B cell (primary cell): ENCODE measurements at regions not wholly inside any gene's neighbourhood (a gene's known extent, or its start where the extent isn't known, plus 50 kb on each side); places are given as distances from the start of the nearest gene placed in this dataset.

Source experiments
- ATAC-seq: fragments of 200-7000 bp; cut with Tn5 transposase; one replicate; pipeline ENCODE4 v1.10.0; 2021; ENCODE audit warnings: low read depth, mild to moderate bottlenecking, moderate number of reproducible peaks, moderate library complexity
- CTCF ChIA-PET: fragments of 350-600 bp; sonication (Branson Sonifier 250); formaldehyde crosslinking; loops from one replicate; lab custom pipeline; 2021; ENCODE audit warnings: antibody characterized with exemption, inconsistent platforms; lab: Charles Lee
- POLR2A ChIA-PET: fragments of 350-600 bp; sonication (Branson Sonifier 250); formaldehyde crosslinking; loops from one replicate; lab custom pipeline; 2021; ENCODE audit warnings: antibody characterized with exemption; lab: Charles Lee
- DNase-seq: peaks from one replicate; pipeline ENCODE4 v3.0.0; 2013
- H2AFZ ChIP-seq: 2 replicates; pipeline ENCODE4 v1.6.1; 2012; ENCODE audit warnings: mild to moderate bottlenecking, low read depth, low read length; ENCODE audit not compliant: insufficient read depth, poor library complexity, severe bottlenecking
- H3K27ac ChIP-seq, 2 donors: 1 replicate in 1 of 2; 2 replicates in 1 of 2; pipeline ENCODE4 v1.5.1; 2012 to 2013; ENCODE audit warnings: low read length in 2 of 2, mild to moderate bottlenecking in 2 of 2, moderate library complexity in 1 of 2
- H3K27me3 ChIP-seq, 4 experiments: fragments of 200-600 bp in 1 of 4; sonication (generic) in 1 of 4; replicated peaks in 1 of 4; 1 replicate in 2 of 4; 2 replicates in 2 of 4; pipeline versions ENCODE4 v1.6.1 to v1.7.0; 2013 to 2016; ENCODE audit warnings: low read length in 3 of 4, mild to moderate bottlenecking in 2 of 4, mixed read lengths in 1 of 4, moderate library complexity in 1 of 4; ENCODE audit not compliant: insufficient read depth in 4 of 4, control insufficient read depth in 3 of 4; ENCODE audit errors: control extremely low read depth in 1 of 4
- H3K36me3 ChIP-seq, 2 experiments: replicated peaks in 1 of 2; 1 replicate in 1 of 2; 2 replicates in 1 of 2; pipeline versions ENCODE4 v1.6.1 to v1.7.1; 2013; ENCODE audit warnings: low read length in 1 of 2; ENCODE audit not compliant: insufficient read depth in 2 of 2, control insufficient read depth in 1 of 2; ENCODE audit errors: control extremely low read depth in 1 of 2, extremely low read depth in 1 of 2
- H3K4me1 ChIP-seq, 2 donors: fragments of 200-600 bp in 1 of 2; sonication (generic) in 1 of 2; 1 replicate in 1 of 2; 2 replicates in 1 of 2; pipeline versions ENCODE4 v1.5.1 to v1.6.1; 2013 to 2017; ENCODE audit warnings: low read length in 2 of 2; ENCODE audit not compliant: control insufficient read depth in 2 of 2, insufficient read depth in 2 of 2
- H3K4me2 ChIP-seq: replicated peaks from 2 replicates; pipeline ENCODE3; 2012; ENCODE audit warnings: mild to moderate bottlenecking, low read depth, low read length; ENCODE audit not compliant: poor library complexity, severe bottlenecking
- H3K4me3 ChIP-seq, 5 experiments: fragments of 200-600 bp in 1 of 5; sonication (generic) in 1 of 5; 1 replicate in 3 of 5; 2 replicates in 2 of 5; pipeline versions ENCODE4 v1.5.1 to v1.7.0; 2011 to 2016; ENCODE audit warnings: low read length in 4 of 5, mild to moderate bottlenecking in 4 of 5, low read depth in 2 of 5, control low read depth in 1 of 5, moderate library complexity in 1 of 5; ENCODE audit not compliant: insufficient read depth in 1 of 5; ENCODE audit errors: control extremely low read depth in 1 of 5, extremely low read depth in 1 of 5
- H3K79me2 ChIP-seq: fragments of 200-600 bp; sonication (generic); one replicate; pipeline ENCODE4 v1.6.0; 2016; ENCODE audit warnings: low read length; ENCODE audit not compliant: control insufficient read depth, insufficient read depth
- H3K9ac ChIP-seq: fragments of 200-600 bp; sonication (generic); 2 replicates; pipeline ENCODE4 v1.6.1; 2017; ENCODE audit warnings: mild to moderate bottlenecking, low read length, moderate library complexity
- H3K9me3 ChIP-seq, 3 donors: one replicate each; pipeline versions ENCODE4 v1.6.1 to v1.7.1; 2013; ENCODE audit warnings: low read length in 2 of 3; ENCODE audit not compliant: control insufficient read depth in 2 of 3, insufficient read depth in 1 of 3; ENCODE audit errors: control extremely low read depth in 1 of 3
- H4K20me1 ChIP-seq: 2 replicates; pipeline ENCODE4 v1.6.0; 2012; ENCODE audit warnings: mild to moderate bottlenecking, low read length; ENCODE audit not compliant: insufficient read depth, control insufficient read depth, poor library complexity, severe bottlenecking
- H3K27ac Mint-ChIP-seq: one replicate; pipeline ENCODE4 v1.8.0; 2021; ENCODE audit warnings: mixed read lengths
- H3K27me3 Mint-ChIP-seq: one replicate; pipeline ENCODE4 v1.8.0; 2021; ENCODE audit warnings: mixed read lengths
- H3K4me1 Mint-ChIP-seq: one replicate; pipeline ENCODE4 v1.8.0; 2021; ENCODE audit warnings: mixed read lengths
- H3K4me3 Mint-ChIP-seq: one replicate; pipeline ENCODE4 v1.8.0; 2021; ENCODE audit warnings: mixed read lengths
- H3K9me3 Mint-ChIP-seq: one replicate; pipeline ENCODE4 v1.8.0; 2022; ENCODE audit warnings: mixed read lengths; ENCODE audit not compliant: insufficient read depth
- EZH2 ChIP-seq: IDR thresholded peaks from 2 replicates; pipeline ENCODE4 v1.6.1; 2012; ENCODE audit warnings: borderline replicate concordance, low read depth, mild to moderate bottlenecking, moderate library complexity, low read length; ENCODE audit not compliant: insufficient read depth, poor library complexity, severe bottlenecking
- WGBS: methylation state at CpG from one replicate; pipeline ENCODE4 v1.1.5; 2013; ENCODE audit warnings: missing lambda C conversion rate; ENCODE audit not compliant: insufficient coverage; 5-methylcytosine and 5-hydroxymethylcytosine counted together
- intact Hi-C: fragments of 100-400 bp; cut with micrococcal nuclease; formaldehyde crosslinking; loops from one replicate; pipeline ENCODE4 v1.10.0; 2022
- TF ChIP-seq, protein P1 (sequence below): fragments of 200-600 bp; IDR thresholded peaks from one replicate; pipeline ENCODE4 v1.8.0; 2022; ENCODE audit warnings: antibody characterized with exemption, mild to moderate bottlenecking

DNA sequence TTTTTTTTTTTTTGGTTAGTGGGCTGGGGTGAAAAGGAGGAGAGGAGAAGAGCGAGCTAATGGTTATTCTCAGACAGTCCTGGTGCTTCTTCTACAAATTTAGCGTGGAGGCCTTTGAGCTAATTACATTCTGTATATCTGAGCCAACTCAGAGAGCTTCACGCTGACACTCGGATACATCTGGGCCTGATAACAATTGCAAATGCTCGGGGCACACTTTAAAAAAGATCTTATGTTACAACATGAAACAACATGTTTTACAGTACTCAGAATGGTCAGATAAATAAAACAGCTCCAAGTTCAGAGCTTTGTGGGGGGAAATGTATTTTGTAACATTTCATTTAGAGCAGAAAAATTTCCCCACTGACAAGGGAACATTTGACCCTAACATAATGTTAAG, 966.9 kb upstream of the NR2F2 start:
- no peak overlapping the region for H3K4me2 ChIP-seq
- Mint-ChIP-seq H3K9me3 (peaks cover 6% of the 10 kb centered on the region), H3K4me1 (no peaks in the 10 kb centered on the region), H3K27ac (no peak overlapping the region), H3K4me3 (no peak overlapping the region), H3K27me3 (no peaks in the 10 kb centered on the region)
- ChIA-PET CTCF (no interaction called here), POLR2A (no interaction called here)
- peaks cover 0 to 2% (median 0%) of the 10 kb centered on the region in 3 donors for H3K9me3 ChIP-seq
- H2AFZ ChIP-seq: no peak overlapping the region
- no peaks in the 10 kb centered on the region for H3K27me3 ChIP-seq
- TF ChIP-seq, protein P1, sequence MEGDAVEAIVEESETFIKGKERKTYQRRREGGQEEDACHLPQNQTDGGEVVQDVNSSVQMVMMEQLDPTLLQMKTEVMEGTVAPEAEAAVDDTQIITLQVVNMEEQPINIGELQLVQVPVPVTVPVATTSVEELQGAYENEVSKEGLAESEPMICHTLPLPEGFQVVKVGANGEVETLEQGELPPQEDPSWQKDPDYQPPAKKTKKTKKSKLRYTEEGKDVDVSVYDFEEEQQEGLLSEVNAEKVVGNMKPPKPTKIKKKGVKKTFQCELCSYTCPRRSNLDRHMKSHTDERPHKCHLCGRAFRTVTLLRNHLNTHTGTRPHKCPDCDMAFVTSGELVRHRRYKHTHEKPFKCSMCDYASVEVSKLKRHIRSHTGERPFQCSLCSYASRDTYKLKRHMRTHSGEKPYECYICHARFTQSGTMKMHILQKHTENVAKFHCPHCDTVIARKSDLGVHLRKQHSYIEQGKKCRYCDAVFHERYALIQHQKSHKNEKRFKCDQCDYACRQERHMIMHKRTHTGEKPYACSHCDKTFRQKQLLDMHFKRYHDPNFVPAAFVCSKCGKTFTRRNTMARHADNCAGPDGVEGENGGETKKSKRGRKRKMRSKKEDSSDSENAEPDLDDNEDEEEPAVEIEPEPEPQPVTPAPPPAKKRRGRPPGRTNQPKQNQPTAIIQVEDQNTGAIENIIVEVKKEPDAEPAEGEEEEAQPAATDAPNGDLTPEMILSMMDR: no peak
- TF ChIP-seq EZH2: no peak
- no peaks in the 10 kb centered on the region for H3K79me2 ChIP-seq
- ATAC-seq (no peak), DNase-seq (no peak)
- H3K4me3 ChIP-seq: no peak overlapping the region
- H3K27ac ChIP-seq: no peak overlapping the region
- no peaks in the 10 kb centered on the region for H3K4me1 ChIP-seq
- H3K9ac ChIP-seq: no peak overlapping the region
- intact Hi-C loops: no loop called here
- no CpG with 5 or more reads among the region's 5 CpGs for WGBS
- no peaks in the 10 kb centered on the region for H4K20me1 ChIP-seq
- no peaks in the 10 kb centered on the region for H3K36me3 ChIP-seq

DNA sequence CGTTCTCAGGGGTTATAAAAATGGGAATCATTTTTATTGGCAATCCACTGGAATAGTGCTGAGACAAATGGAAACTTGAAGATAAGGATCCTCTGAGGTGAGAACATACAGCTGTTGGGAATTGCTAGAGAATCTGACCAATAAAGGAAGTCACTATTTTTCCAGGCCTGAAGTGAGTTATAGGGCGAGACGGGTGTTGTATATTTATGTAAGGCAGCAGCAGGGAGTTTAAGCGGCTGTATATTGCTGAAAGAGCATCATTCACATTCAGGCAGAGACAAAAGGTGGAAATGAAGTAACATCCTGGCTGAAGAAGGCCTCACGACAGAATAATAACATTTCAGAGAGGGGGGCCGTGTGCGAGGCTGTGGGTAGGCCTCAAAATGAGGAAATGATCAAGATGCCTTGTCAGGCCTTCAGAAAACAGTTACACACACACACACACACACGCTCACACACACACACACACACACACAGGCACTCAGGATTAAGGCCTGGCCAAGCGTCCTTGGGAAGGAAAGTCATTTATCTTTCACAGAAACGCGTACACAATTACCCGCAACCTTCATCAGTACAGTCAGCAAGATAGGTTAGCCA, 964.9 kb upstream of the NR2F2 start:
- H3K9ac ChIP-seq: no peak overlapping the region
- H3K4me1 Mint-ChIP-seq: no peaks in the 10 kb centered on the region

More for the DNA sequence above, 964.9 kb upstream of the NR2F2 start:
- no peak for ATAC-seq
- Histone ChIP-seq H3K4me2 (no peak overlapping the region), H3K27me3 (no peaks in the 10 kb centered on the region), H3K4me3 (no peak overlapping the region), H3K9me3 (peaks cover 0 to 2% (median 0%) of the 10 kb centered on the region in 3 donors), H4K20me1 (no peaks in the 10 kb centered on the region), H3K4me1 (no peaks in the 10 kb centered on the region), H3K27ac (no peak overlapping the region), H3K79me2 (no peaks in the 10 kb centered on the region), H2AFZ (no peak overlapping the region), H3K36me3 (no peaks in the 10 kb centered on the region)
- CTCF ChIA-PET: no interaction called here
- no peak overlapping the region for H3K4me3 Mint-ChIP-seq
- TF ChIP-seq, protein P1: no peak
- no peak for TF ChIP-seq EZH2
- DNase-seq: no peak
- H3K27me3 Mint-ChIP-seq: no peaks in the 10 kb centered on the region
- no peaks in the 10 kb centered on the region for H3K9me3 Mint-ChIP-seq
- H3K27ac Mint-ChIP-seq: no peak overlapping the region
- 46% methylated on average over 6 of the region's 12 CpGs for WGBS
- POLR2A ChIA-PET: no interaction called here
- intact Hi-C loops: no loop called here
